A549 (cell line): ENCODE measurements at regions not wholly inside any gene's neighbourhood (a gene's known extent, or its start where the extent isn't known, plus 50 kb on each side); places are given as distances from the start of the nearest gene placed in this dataset.

Experiments used
- ATAC-seq, 2 experiments: fragments of 200-7000 bp in 1 of 2; fragments of >200 bp in 1 of 2; cut with Nextera tagmentation in 1 of 2; cut with Tn5 transposase in 1 of 2; 3 replicates each; pipeline versions ENCODE4 v1.8.0 to v1.9.1; 2018 to 2020; ENCODE audit warnings: mild to moderate bottlenecking in 1 of 2, moderate library complexity in 1 of 2
- CTCF ChIA-PET: fragments of 300-600 bp; sonication (Branson Sonifier 250); formaldehyde crosslinking; extraction: SDS; loops from one replicate; lab custom pipeline; 2021; ENCODE audit warnings: antibody characterized with exemption, inconsistent platforms; lab: Yijun Ruan, JAX
- POLR2A ChIA-PET: fragments of 350-600 bp; formaldehyde crosslinking; extraction: SDS; loops from one replicate; lab custom pipeline; 2021; ENCODE audit warnings: antibody characterized with exemption, inconsistent platforms; lab: Yijun Ruan, JAX
- DNase-seq, 2 experiments: peaks; one replicate each; pipeline versions ENCODE4 v3.0.0 to v3.0.0-alpha.2; 2011 to 2016; ENCODE audit warnings: low read depth in 1 of 2, low spot score in 1 of 2
- FAIRE-seq: peaks from 2 replicates; lab custom pipeline; 2011; peaks lifted over from hg19 to GRCh38; lab: Jason Lieb, UNC
- H3K27ac ChIP-seq, 2 experiments: fragments of >200 bp; sonication (Bioruptor Twin); formaldehyde crosslinking; 3 replicates each; pipeline ENCODE4 v1.5.1; 2016 to 2017
- H3K4me1 ChIP-seq: fragments of >200 bp; sonication (Bioruptor Twin); formaldehyde crosslinking; 3 replicates; pipeline ENCODE4 v1.6.1; 2016
- H3K4me2 ChIP-seq: fragments of >200 bp; sonication (Bioruptor Twin); formaldehyde crosslinking; 3 replicates; pipeline ENCODE4 v1.6.1; 2016
- H3K4me3 ChIP-seq: fragments of >200 bp; sonication (Bioruptor Twin); formaldehyde crosslinking; 3 replicates; pipeline ENCODE4 v1.5.1; 2016
- H3K9me3 ChIP-seq: fragments of >200 bp; sonication (Bioruptor Twin); formaldehyde crosslinking; 3 replicates; pipeline ENCODE4 v1.6.1; 2016
- CEBPB ChIP-seq, 2 experiments: fragments of >200 bp in 1 of 2; sonication (Bioruptor Twin) in 1 of 2; formaldehyde crosslinking in 1 of 2; IDR thresholded peaks; 2 replicates each; pipeline ENCODE4 v1.6.1; 2012 to 2016
- CHD4 ChIP-seq: fragments of 200-600 bp; sonication (generic); IDR thresholded peaks from 2 replicates; pipeline ENCODE4 v1.6.1; 2016; ENCODE audit warnings: antibody characterized with exemption, mild to moderate bottlenecking, borderline replicate concordance
- EP300 ChIP-seq, 2 experiments: fragments of >200 bp; sonication (Bioruptor Twin); formaldehyde crosslinking; IDR thresholded peaks; 2 replicates in 1 of 2; 3 replicates in 1 of 2; pipeline ENCODE4 v1.6.1; 2016 to 2017
- FOSL2 ChIP-seq, 2 experiments: fragments of 450-650 bp in 1 of 2; fragments of >200 bp in 1 of 2; sonication (Bioruptor Twin) in 1 of 2; formaldehyde crosslinking; IDR thresholded peaks; 2 replicates each; pipeline versions ENCODE4 v1.5.0 to v1.6.1; 2016 to 2020; ENCODE audit warnings: mild to moderate bottlenecking in 1 of 2, moderate library complexity in 1 of 2
- HDAC2 ChIP-seq: fragments of 200-600 bp; sonication (generic); IDR thresholded peaks from 2 replicates; pipeline ENCODE4 v1.6.1; 2016
- JUN ChIP-seq, 2 experiments: fragments of >200 bp; sonication (Bioruptor Twin); formaldehyde crosslinking; IDR thresholded peaks; 2 replicates in 1 of 2; 3 replicates in 1 of 2; pipeline ENCODE4 v1.6.1; 2016 to 2017
- JUNB ChIP-seq: fragments of >200 bp; sonication (Bioruptor Twin); formaldehyde crosslinking; IDR thresholded peaks from 2 replicates; pipeline ENCODE4 v1.6.1; 2016
- KDM5A ChIP-seq: fragments of 200-600 bp; sonication (generic); IDR thresholded peaks from 2 replicates; pipeline ENCODE4 v1.6.1; 2016; ENCODE audit warnings: antibody characterized with exemption, mild to moderate bottlenecking
- MAFK ChIP-seq: fragments of 450-650 bp; IDR thresholded peaks from 2 replicates; pipeline ENCODE4 v1.6.1; 2014; ENCODE audit not compliant: partially characterized antibody
- MAZ ChIP-seq: fragments of 150-350 bp; IDR thresholded peaks from 2 replicates; pipeline ENCODE4 v1.6.1; 2014; ENCODE audit warnings: antibody characterized with exemption, low read depth, low read length, borderline replicate concordance
- NFE2L2 ChIP-seq: fragments of 150-350 bp; conservative IDR thresholded peaks from 2 replicates; pipeline ENCODE4 v1.6.1; 2014; ENCODE audit warnings: low read length
- NR3C1 ChIP-seq: fragments of >200 bp; sonication (Bioruptor Twin); formaldehyde crosslinking; IDR thresholded peaks from 3 replicates; pipeline ENCODE4 v1.6.1; 2017
- RNF2 ChIP-seq: fragments of 200-600 bp; sonication (generic); IDR thresholded peaks from 2 replicates; pipeline ENCODE4 v1.6.1; 2016; ENCODE audit warnings: low read depth, mild to moderate bottlenecking, antibody characterized with exemption, moderate library complexity, borderline replicate concordance
- WGBS: methylation state at CpG from one replicate; pipeline ENCODE4 v1.1.6; 2017; ENCODE audit errors: missing lambda C conversion rate; 5-methylcytosine and 5-hydroxymethylcytosine counted together
- TF ChIP-seq, protein P1 (sequence below): fragments of >200 bp; sonication (Bioruptor Twin); formaldehyde crosslinking; IDR thresholded peaks from 2 replicates; pipeline ENCODE4 v1.6.1; 2016
- TF ChIP-seq, protein P2 (sequence below): fragments of >200 bp; sonication (Bioruptor Twin); formaldehyde crosslinking; IDR thresholded peaks from 3 replicates; pipeline ENCODE4 v1.6.1; 2016
- TF ChIP-seq, protein P3 (sequence below): fragments of 150-350 bp; IDR thresholded peaks from 2 replicates; pipeline ENCODE4 v1.6.1; 2014; ENCODE audit warnings: low read depth, mild to moderate bottlenecking, low read length

DNA sequence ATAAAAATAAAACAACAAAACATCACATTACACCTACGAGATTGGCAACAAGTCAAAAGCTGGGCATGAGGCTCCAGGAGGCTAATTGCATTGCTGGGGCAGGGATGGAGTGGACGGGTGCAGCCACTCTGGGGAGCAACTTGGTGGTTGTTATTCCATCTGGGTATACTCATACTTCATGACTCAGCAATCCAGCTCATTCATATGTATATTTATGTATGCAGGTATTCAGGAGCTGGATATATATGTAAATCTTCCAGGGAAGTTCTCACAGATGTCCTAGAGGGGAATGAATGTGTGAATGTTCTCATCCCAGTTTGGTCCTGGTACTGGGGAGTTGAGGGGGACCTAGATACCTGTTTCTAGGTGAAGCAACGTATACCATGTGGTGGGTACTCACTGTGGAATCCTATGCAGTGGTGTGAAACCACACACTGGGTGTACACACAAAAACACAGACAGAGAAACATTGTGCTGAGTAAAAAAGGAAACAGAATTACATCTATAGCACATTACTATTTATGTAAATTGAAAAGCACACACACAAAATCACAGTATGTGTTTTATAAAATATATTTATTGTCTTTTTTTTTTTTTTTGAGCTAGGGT, 79.7 kb upstream of the RAB4A start:
- DNase-seq (peak in 1 of 2 experiments; percentile 10), ATAC-seq (no peak), FAIRE-seq (no peak)
- H3K4me2 ChIP-seq = peak overlapping the region; percentile 34; the same call in 2 of the 3 replicates
- WGBS = 58% methylated on average over 3 of the region's 3 CpGs
- H3K4me3 ChIP-seq = no peak overlapping the region
- H3K4me1 ChIP-seq = peaks cover 21% of the 10 kb centered on the region
- no peaks in the 10 kb centered on the region for H3K9me3 ChIP-seq
- TF ChIP-seq, protein P1, sequence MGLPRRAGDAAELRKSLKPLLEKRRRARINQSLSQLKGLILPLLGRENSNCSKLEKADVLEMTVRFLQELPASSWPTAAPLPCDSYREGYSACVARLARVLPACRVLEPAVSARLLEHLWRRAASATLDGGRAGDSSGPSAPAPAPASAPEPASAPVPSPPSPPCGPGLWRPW = no peak
- TF ChIP-seq MAFK = peak; percentile 90
- TF ChIP-seq NFE2L2 = peak; percentile 33; the same call in 1 of the 2 replicates
- CTCF ChIA-PET = interaction anchor here (1.2 to 1.6 kb wide), 2 partner anchors 25 to 353 kb away, joined by 3 read pairs; no protein-coding TSS in a partner anchor
- POLR2A ChIA-PET = no interaction called here
- peak overlapping the region; percentile 28 to 58; a peak in 5 of 6 replicates for H3K27ac ChIP-seq

DNA sequence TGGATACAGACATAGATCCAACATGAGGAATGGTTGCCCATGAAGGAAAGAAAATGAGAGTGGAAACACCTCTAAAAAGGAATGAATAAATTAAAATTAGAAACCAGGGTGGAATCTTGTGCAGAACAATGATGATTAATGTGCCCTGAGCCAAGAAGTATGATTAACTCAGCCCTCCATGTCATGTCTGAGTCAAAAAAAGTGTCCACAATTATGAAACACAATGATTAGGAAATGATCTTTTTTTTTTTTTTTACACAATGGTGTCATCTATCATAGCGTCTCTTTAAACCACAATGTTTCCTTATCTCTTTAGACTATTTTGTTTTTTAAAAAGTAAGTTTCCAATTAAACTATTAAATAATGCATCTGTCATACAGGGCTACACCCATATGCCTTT, 78.9 kb upstream of the RAB4A start:
- FAIRE-seq = no peak
- no peak for ATAC-seq
- no peak for DNase-seq
- 29% methylated on average over 1 of the region's 1 CpG for WGBS
- H3K4me1 ChIP-seq = peaks cover 21% of the 10 kb centered on the region
- H3K4me3 ChIP-seq = no peak overlapping the region
- peak overlapping the region; percentile 24 for H3K4me2 ChIP-seq
- no peaks in the 10 kb centered on the region for H3K9me3 ChIP-seq
- H3K27ac ChIP-seq = peak overlapping the region in 1 of 2 experiments; percentile 58; a peak in 3 of 6 replicates
- ChIA-PET CTCF (interaction anchor here (0.6 to 1.6 kb wide), 4 partner anchors 24 to 457 kb away, joined by 3 to 6 read pairs (median 3); no protein-coding TSS in a partner anchor), POLR2A (no interaction called here)
- TF ChIP-seq, protein P1 = 0 out of 2 replicates have a peak, but pooled peaks have one; percentile 58
- TF ChIP-seq, protein P2, sequence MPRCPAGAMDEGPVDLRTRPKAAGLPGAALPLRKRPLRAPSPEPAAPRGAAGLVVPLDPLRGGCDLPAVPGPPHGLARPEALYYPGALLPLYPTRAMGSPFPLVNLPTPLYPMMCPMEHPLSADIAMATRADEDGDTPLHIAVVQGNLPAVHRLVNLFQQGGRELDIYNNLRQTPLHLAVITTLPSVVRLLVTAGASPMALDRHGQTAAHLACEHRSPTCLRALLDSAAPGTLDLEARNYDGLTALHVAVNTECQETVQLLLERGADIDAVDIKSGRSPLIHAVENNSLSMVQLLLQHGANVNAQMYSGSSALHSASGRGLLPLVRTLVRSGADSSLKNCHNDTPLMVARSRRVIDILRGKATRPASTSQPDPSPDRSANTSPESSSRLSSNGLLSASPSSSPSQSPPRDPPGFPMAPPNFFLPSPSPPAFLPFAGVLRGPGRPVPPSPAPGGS = no peak
- no peak for TF ChIP-seq FOSL2 (IDR thresholded peaks at IDR 0.05)
- peak; percentile 69 for TF ChIP-seq FOSL2 (CRISPR knock-in tag; IDR thresholded peaks at IDR 0.05)
- TF ChIP-seq NFE2L2 = no peak
- peak; percentile 52 for TF ChIP-seq JUNB
- TF ChIP-seq CEBPB (IDR thresholded peaks at IDR 0.05) = peak in 1 of 2 experiments; percentile 61; a peak in 1 of 4 replicates
- no peak for TF ChIP-seq HDAC2

DNA sequence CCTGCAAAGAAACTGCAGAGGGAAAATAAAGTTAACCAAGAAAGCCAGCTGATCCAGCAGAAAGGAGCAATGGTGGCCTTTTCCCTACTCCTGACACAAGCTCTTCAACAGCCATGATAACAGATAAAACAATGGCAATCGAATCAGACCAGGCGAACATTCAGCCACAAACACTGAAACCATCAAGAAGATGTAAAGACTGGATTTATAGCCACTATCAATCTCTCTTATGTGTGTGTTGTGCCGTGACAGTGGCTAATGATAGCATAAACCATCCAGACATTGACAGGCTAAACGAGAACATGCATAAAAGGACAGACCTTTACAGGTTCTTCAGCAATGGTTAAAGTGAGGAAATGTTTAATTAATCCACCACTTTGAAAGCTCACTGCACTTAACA, 78.1 kb upstream of the RAB4A start:
- TF ChIP-seq MAZ (no peak), EP300 (IDR thresholded peaks at IDR 0.05) (no peak)
- TF ChIP-seq, all 56 proteins: peak for 0
- CTCF ChIA-PET = interaction anchor here (1.0 to 1.6 kb wide), 4 partner anchors 10 to 458 kb away, joined by 3 to 6 read pairs (median 4); no protein-coding TSS in a partner anchor
- ATAC-seq (no peak), DNase-seq (no peak), FAIRE-seq (no peak)
- POLR2A ChIA-PET = no interaction called here
- no peaks in the 10 kb centered on the region for H3K9me3 ChIP-seq
- 84% methylated on average over 4 of the region's 4 CpGs for WGBS
- no peak overlapping the region for H3K4me3 ChIP-seq
- H3K27ac ChIP-seq = peak overlapping the region in 1 of 2 experiments; percentile 62; a peak in 1 of 6 replicates
- H3K4me1 ChIP-seq = peaks cover 21% of the 10 kb centered on the region
- H3K4me2 ChIP-seq = no peak overlapping the region

DNA sequence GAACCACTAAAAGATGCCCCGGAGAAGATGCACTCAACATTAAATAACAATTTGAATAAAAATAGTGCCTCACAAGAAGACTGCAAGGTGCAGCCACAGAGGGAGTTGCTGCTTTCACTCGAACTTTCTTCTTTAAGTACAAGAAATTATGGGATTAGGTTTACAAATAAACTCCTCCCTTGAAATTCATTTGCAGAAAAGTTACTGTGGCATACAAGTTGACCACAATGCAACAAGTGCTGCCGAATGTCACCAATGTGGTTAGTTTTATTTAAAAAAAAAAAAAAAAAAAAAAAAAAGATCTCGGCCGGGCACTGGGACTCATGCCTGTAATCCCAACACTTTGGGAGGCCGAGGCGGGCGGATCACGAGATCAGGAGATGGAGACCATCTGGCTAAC, 76.8 kb upstream of the RAB4A start:
- H3K4me2 ChIP-seq = no peak overlapping the region
- ATAC-seq = no peak
- no peak for FAIRE-seq
- DNase-seq = no peak
- H3K4me3 ChIP-seq = no peak overlapping the region
- ChIA-PET CTCF (no interaction called here), POLR2A (no interaction called here)
- peaks cover 21% of the 10 kb centered on the region for H3K4me1 ChIP-seq
- no peaks in the 10 kb centered on the region for H3K9me3 ChIP-seq
- 82% methylated on average over 9 of the region's 9 CpGs for WGBS
- H3K27ac ChIP-seq = no peak overlapping the region
- no peak for TF ChIP-seq RNF2
- TF ChIP-seq NR3C1 = no peak
- no peak for TF ChIP-seq CHD4
- TF ChIP-seq, protein P3, sequence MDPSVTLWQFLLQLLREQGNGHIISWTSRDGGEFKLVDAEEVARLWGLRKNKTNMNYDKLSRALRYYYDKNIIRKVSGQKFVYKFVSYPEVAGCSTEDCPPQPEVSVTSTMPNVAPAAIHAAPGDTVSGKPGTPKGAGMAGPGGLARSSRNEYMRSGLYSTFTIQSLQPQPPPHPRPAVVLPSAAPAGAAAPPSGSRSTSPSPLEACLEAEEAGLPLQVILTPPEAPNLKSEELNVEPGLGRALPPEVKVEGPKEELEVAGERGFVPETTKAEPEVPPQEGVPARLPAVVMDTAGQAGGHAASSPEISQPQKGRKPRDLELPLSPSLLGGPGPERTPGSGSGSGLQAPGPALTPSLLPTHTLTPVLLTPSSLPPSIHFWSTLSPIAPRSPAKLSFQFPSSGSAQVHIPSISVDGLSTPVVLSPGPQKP = no peak
- TF ChIP-seq NFE2L2 = no peak
- TF ChIP-seq EP300 (IDR thresholded peaks at IDR 0.05) = no peak
- no peak for TF ChIP-seq JUN (IDR thresholded peaks at IDR 0.05)
- TF ChIP-seq KDM5A = no peak
- TF ChIP-seq, all 56 proteins: peak for 0
